HCT116 (cell line): ENCODE measurements at regions not wholly inside any gene's neighbourhood (a gene's known extent, or its start where the extent isn't known, plus 50 kb on each side); places are given as distances from the start of the nearest gene placed in this dataset.

ENCODE experiments used
- ATAC-seq: fragments of 200-7000 bp; cut with Tn5 transposase; 2 replicates; pipeline ENCODE4 v1.9.1; 2020; ENCODE audit warnings: mild to moderate bottlenecking, moderate library complexity
- BruUV-seq: library from RNA; stranded (reverse); fragments of 400-500 nt; replicated peaks from 2 replicates; lab custom pipeline; 2021; lab: Mats Ljungman, UMichigan
- CTCF ChIA-PET: fragments of 300-600 bp; sonication (Branson Sonifier 250); formaldehyde crosslinking; loops from one replicate; lab custom pipeline; 2021; ENCODE audit warnings: antibody characterized with exemption; lab: Charles Lee
- POLR2A ChIA-PET: fragments of 300-600, 350-600 bp; sonication (Branson Sonifier 250); formaldehyde crosslinking; loops from one replicate; lab custom pipeline; 2021; ENCODE audit warnings: antibody characterized with exemption; lab: Charles Lee
- RAD21 ChIA-PET, 2 experiments: fragments of 300-600 bp; sonication (Branson Sonifier 250); formaldehyde crosslinking; loops; one replicate each; lab custom pipeline; 2023; ENCODE audit warnings: low total read pairs in 2 of 2; ENCODE audit not compliant: uncharacterized antibody in 2 of 2, unreplicated experiment in 2 of 2, low non-redundant PET in 1 of 2; lab: Charles Lee
- DNase-seq: peaks from one replicate; pipeline ENCODE4 v3.0.0-alpha.2; 2010; ENCODE audit warnings: low read depth, low spot score
- H2AFZ ChIP-seq: fragments of 200-600 bp; shearing (Covaris generic), sonication (generic); 2 replicates; pipeline ENCODE4 v1.6.1; 2017; ENCODE audit warnings: low read depth, mixed run types, mixed read lengths, antibody characterized with exemption, low read length; ENCODE audit not compliant: poor library complexity, severe bottlenecking
- H3K27ac ChIP-seq: 2 replicates; pipeline ENCODE4 v1.5.1; 2012; ENCODE audit warnings: low read depth, low read length
- H3K27me3 ChIP-seq: fragments of 200-600 bp; sonication (generic); 2 replicates; pipeline ENCODE4 v1.6.1; 2016; ENCODE audit warnings: mixed run types, low read length, mixed read lengths; ENCODE audit not compliant: insufficient read depth
- H3K36me3 ChIP-seq, 2 experiments: fragments of 200-500 bp in 1 of 2; fragments of 200-600 bp in 1 of 2; sonication (Bioruptor generic) in 1 of 2; sonication (generic) in 1 of 2; 2 replicates each; pipeline versions ENCODE4 v1.5.1 to v1.6.1; 2014 to 2016; ENCODE audit warnings: low read length in 2 of 2, inconsistent platforms in 1 of 2, mixed read lengths in 1 of 2, mixed run types in 1 of 2; ENCODE audit not compliant: insufficient read depth in 2 of 2, control insufficient read depth in 1 of 2
- H3K4me1 ChIP-seq, 2 experiments: fragments of 200-600 bp in 1 of 2; sonication (generic) in 1 of 2; 2 replicates each; pipeline versions ENCODE4 v1.5.1 to v1.6.1; 2012 to 2017; ENCODE audit warnings: low read length in 2 of 2, inconsistent platforms in 1 of 2, mild to moderate bottlenecking in 1 of 2, mixed read lengths in 1 of 2, mixed run types in 1 of 2, moderate library complexity in 1 of 2; ENCODE audit not compliant: insufficient read depth in 2 of 2, control insufficient read depth in 1 of 2
- H3K4me2 ChIP-seq: fragments of 200-600 bp; sonication (generic); 2 replicates; pipeline ENCODE4 v1.6.1; 2017; ENCODE audit warnings: mixed run types, low read length, mixed read lengths
- H3K4me3 ChIP-seq, 2 experiments: fragments of 200-600 bp in 1 of 2; sonication (generic) in 1 of 2; replicated peaks in 1 of 2; 2 replicates each; pipeline ENCODE4 v1.5.1; 2011 to 2016; ENCODE audit warnings: low read length in 2 of 2, control low read depth in 1 of 2, low read depth in 1 of 2, mild to moderate bottlenecking in 1 of 2, mixed read lengths in 1 of 2, mixed run types in 1 of 2
- H3K79me2 ChIP-seq: fragments of 200-600 bp; sonication (generic); 2 replicates; pipeline ENCODE4 v1.6.1; 2017; ENCODE audit warnings: mild to moderate bottlenecking, mixed run types, low read length, moderate library complexity, mixed read lengths; ENCODE audit not compliant: insufficient read depth
- H3K9ac ChIP-seq: fragments of 200-600 bp; sonication (generic); 2 replicates; pipeline ENCODE4 v1.6.1; 2016; ENCODE audit warnings: low read length, mixed read lengths
- H3K9me2 ChIP-seq: fragments of 200-600 bp; sonication (generic), shearing (Covaris generic); 2 replicates; pipeline ENCODE4 v1.6.1; 2017; ENCODE audit warnings: mixed run types, mild to moderate bottlenecking, moderate library complexity; ENCODE audit not compliant: insufficient read depth
- H3K9me3 ChIP-seq, 2 experiments: fragments of 200-500 bp in 1 of 2; fragments of 200-600 bp in 1 of 2; sonication (Bioruptor generic) in 1 of 2; sonication (generic) in 1 of 2; 2 replicates each; pipeline ENCODE4 v1.6.1; 2014 to 2017; ENCODE audit warnings: low read length in 2 of 2, mixed read lengths in 2 of 2, inconsistent platforms in 1 of 2, low read depth in 1 of 2, mild to moderate bottlenecking in 1 of 2, mixed run types in 1 of 2, moderate library complexity in 1 of 2; ENCODE audit not compliant: control insufficient read depth in 1 of 2, insufficient read depth in 1 of 2
- H4K20me1 ChIP-seq: fragments of 200-600 bp; sonication (generic), shearing (Covaris generic); 2 replicates; pipeline ENCODE4 v1.6.1; 2017; ENCODE audit warnings: mixed run types, mild to moderate bottlenecking, moderate library complexity; ENCODE audit not compliant: insufficient read depth
- CBX3 ChIP-seq: IDR thresholded peaks from 2 replicates; pipeline ENCODE4 v1.6.1; 2012; ENCODE audit warnings: low read depth
- CTCF ChIP-seq, 3 experiments: fragments of 200-600 bp in 1 of 3; sonication (generic) in 1 of 3; IDR thresholded peaks in 2 of 3; conservative IDR thresholded peaks in 1 of 3; 2 replicates each; pipeline ENCODE4 v1.5.1; 2012 to 2017; ENCODE audit warnings: low read depth in 2 of 3, low read length in 2 of 3, antibody characterized with exemption in 1 of 3, borderline replicate concordance in 1 of 3, control low read depth in 1 of 3, mild to moderate bottlenecking in 1 of 3, mixed read lengths in 1 of 3, mixed run types in 1 of 3, moderate library complexity in 1 of 3; ENCODE audit not compliant: insufficient read depth in 1 of 3
- MAX ChIP-seq: IDR thresholded peaks from 2 replicates; pipeline ENCODE4 v1.6.1; 2012
- intact Hi-C: fragments of 100-400 bp; cut with micrococcal nuclease; formaldehyde crosslinking; loops from 2 replicates; pipeline ENCODE4 v1.10.0; 2022

- Histone ChIP-seq H3K9ac (no peak overlapping the region), H3K4me1 (no peaks in the 10 kb centered on the region), H3K9me2 (no peaks in the 10 kb centered on the region), H2AFZ (no peak overlapping the region), H3K27ac (no peak overlapping the region), H3K27me3 (peaks cover 13% of the 10 kb centered on the region; the same call in 1 of the 2 replicates), H3K4me2 (no peak overlapping the region), H4K20me1 (no peaks in the 10 kb centered on the region), H3K9me3 (no peaks in the 10 kb centered on the region), H3K4me3 (no peak overlapping the region), H3K79me2 (no peaks in the 10 kb centered on the region), H3K36me3 (no peaks in the 10 kb centered on the region)
- RAD21 ChIA-PET: no interaction called here
- DNase-seq (no peak), ATAC-seq (no peak)
- no TSS peak for BruUV-seq
- CTCF ChIA-PET: no interaction called here
- intact Hi-C loops: no loop called here
- no peak for TF ChIP-seq MAX
- no peak for TF ChIP-seq CBX3
- TF ChIP-seq CTCF (IDR thresholded peaks at IDR 0.05 in 2 of 3, conservative IDR thresholded peaks at IDR 0.05 in 1 of 3; ENCODE audit: borderline replicate concordance in 1 of 3, insufficient read depth in 1 of 3, low read depth in 2 of 3, low read length in 2 of 3): 0 out of 6 replicates have a peak, but pooled peaks of 1 of the 3 experiments have one; percentile 18
- POLR2A ChIA-PET: no interaction called here
These were observed 69.6 kb upstream of the RELN start for GRCh38 chr7:104059103-104059502.

- Histone ChIP-seq H3K9ac (no peak overlapping the region), H3K4me1 (no peaks in the 10 kb centered on the region), H3K9me3 (no peaks in the 10 kb centered on the region), H2AFZ (no peak overlapping the region), H3K27ac (no peak overlapping the region), H3K36me3 (no peaks in the 10 kb centered on the region), H3K4me2 (no peak overlapping the region), H3K9me2 (no peaks in the 10 kb centered on the region), H4K20me1 (no peaks in the 10 kb centered on the region), H3K4me3 (no peak overlapping the region), H3K79me2 (no peaks in the 10 kb centered on the region), H3K27me3 (peaks cover 20% of the 10 kb centered on the region)
- intact Hi-C loops: no loop called here
- POLR2A ChIA-PET: no interaction called here
- TF ChIP-seq CTCF (IDR thresholded peaks at IDR 0.05 in 2 of 3, conservative IDR thresholded peaks at IDR 0.05 in 1 of 3; ENCODE audit: borderline replicate concordance in 1 of 3, insufficient read depth in 1 of 3, low read depth in 2 of 3, low read length in 2 of 3): no peak
- DNase-seq: no peak
- no TSS peak for BruUV-seq
- RAD21 ChIA-PET: no interaction called here
- ATAC-seq: no peak
- CTCF ChIA-PET: no interaction called here
These were observed 64.9 kb upstream of the RELN start for GRCh38 chr7:104054362-104054761.
